NCI-H1436 (cell line): ENCODE measurements at regions not wholly inside any gene's neighbourhood (a gene's known extent, or its start where the extent isn't known, plus 50 kb on each side); places are given as distances from the start of the nearest gene placed in this dataset.
"Not testable (repeated sequence)": the region's sequence is repeated elsewhere in the genome, so short reads cannot be mapped to it uniquely, and the experiment has no call there.

Experiments used
- DNase-seq: peaks from one replicate; lab custom pipeline; 2025; lab: John Stamatoyannopoulos, UW

GRCh38 chr2:234406085-234406484, 90.8 kb downstream of the ARL4C start:
- DNase-seq, result no peak

GRCh38 chr2:234405462-234405861, 91.4 kb downstream of the ARL4C start:
- DNase-seq, result no peak

- no peak for DNase-seq
Measured at GRCh38 chr2:234404957-234405356, 91.9 kb downstream of the ARL4C start.

DNA sequence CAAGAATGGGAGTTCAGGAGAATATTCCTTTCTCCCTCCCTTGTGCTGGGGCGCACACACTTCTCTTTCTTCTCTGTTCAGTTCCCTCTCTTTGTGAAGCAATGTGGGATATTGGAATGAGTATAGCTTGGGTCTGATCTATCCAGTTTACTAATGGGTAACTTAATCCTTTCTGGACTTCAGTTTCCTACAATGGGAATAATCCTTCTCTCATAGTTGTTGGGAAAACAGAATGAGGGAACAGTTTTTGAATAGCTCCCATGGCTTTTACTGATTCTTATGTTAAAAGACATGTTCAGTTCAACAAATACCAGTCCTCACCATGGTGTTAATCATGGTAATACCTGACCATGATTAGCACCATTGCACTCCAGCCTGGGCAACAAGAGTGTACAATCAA, 93.1 kb downstream of the ARL4C start:
- DNase-seq, result no peak

- DNase-seq, result no peak
Measured at GRCh38 chr2:234403074-234403473, 93.8 kb downstream of the ARL4C start.

DNA sequence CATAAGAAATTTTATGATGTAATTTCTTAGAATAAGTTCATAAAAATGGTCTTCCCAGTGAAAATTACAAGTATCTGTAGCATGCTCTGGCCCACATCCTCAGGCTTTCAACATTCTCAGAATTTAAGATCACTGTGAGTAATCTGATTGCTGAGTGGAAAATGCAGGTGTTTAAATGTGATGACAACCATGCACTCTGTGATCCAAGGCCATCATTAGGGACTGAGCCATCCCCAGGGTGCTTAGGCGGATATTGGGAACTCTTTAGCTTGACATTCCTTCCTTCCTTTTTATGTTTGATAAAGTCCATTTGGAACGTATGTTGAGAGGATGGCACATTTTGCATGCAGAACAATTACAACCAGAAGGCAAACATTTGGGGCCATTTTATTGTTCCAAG, 95.5 kb downstream of the ARL4C start:
- no peak for DNase-seq

- DNase-seq, result no peak
Measured at GRCh38 chr2:234399451-234400246, 97.2 kb downstream of the ARL4C start.

DNA sequence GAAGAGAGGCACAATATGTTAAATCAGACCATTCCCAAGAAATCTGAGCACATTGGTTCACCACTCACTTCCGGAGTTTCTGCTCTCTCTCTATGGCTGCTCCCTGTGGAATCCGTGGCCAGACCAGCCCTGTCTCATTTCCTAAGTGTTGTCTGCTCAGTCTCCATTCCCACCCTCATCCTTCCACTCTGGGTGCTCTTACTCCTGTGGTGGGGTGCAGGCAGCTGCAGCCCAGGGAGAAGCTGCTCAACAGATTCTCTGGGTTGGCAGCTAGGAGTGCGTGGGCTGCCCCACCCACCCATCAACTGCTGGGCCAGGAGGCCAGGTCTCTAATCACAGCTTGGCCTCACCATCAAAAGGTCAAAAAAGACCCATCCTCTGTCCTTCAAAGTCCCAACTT, 98.3 kb downstream of the ARL4C start:
- DNase-seq, result no peak

DNA sequence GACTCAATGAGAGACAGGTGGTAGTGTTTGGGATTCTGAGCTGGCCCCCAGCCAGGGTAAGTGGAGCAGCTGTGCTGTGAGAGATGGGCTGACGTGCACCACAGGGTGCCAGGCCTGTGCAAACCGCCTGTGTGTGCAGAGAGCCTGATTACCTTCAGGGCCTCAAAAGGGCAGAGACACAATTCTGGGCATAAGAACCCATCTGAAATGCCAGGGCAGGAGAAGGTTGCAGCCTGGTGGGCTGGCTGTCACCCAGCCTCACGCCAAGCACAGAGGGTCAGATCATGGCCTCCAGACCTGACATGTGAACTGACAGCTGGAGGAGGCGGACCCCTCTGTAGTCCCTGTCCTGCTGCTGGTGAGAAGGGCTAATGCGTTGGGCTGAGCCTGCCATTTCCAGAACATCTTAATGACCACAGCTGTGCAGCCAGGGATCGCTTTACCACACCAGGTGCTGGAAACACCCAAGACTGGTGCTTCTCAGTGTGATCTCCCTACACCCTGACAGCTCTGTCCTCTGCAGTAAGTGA, 100.9 kb downstream of the ARL4C start:
- DNase-seq, result peak; percentile 16

GRCh38 chr2:234394450-234394849, 102.4 kb downstream of the ARL4C start:
- DNase-seq, result no peak

DNA sequence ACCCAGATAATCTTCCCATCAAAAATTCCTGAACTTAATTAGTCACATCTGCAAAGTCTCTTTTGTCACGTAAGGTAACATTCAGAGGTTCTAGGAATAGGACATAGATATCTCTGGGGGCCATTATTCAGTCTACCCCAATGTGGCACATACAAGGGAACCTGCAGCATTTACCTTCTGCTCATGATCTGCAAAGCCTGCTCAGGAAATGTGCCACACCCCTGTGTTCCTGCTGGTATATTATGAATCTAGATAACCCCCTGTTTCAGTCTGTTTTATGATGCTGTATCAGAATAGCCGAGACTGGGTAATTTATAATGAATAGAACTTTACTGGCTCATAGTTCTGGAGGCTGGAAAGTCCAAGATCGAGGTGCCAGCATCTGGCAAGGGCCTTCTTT, 103.5 kb downstream of the ARL4C start:
- no peak for DNase-seq

- DNase-seq, result no peak
Measured at GRCh38 chr2:234392041-234392615, 104.8 kb downstream of the ARL4C start.

DNA sequence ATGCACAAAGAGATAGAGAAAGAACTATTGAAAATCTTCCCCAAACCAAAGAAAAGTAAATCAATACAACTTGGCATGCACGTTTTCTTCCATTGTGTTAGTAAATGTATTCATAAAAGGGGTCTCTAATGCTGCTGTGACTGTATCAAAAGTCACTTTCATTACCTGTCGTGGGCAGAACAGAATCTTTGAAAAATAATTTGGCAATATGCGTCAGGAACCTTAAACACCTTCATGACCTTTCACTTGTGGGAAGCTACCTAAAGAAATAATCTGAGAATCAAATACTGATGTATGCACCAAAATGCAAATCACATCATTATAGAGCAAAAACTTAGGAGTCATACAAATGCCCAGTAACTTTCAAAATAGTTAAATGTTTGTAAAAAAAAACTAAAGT, 105.3 kb downstream of the ARL4C start:
- no peak for DNase-seq

DNA sequence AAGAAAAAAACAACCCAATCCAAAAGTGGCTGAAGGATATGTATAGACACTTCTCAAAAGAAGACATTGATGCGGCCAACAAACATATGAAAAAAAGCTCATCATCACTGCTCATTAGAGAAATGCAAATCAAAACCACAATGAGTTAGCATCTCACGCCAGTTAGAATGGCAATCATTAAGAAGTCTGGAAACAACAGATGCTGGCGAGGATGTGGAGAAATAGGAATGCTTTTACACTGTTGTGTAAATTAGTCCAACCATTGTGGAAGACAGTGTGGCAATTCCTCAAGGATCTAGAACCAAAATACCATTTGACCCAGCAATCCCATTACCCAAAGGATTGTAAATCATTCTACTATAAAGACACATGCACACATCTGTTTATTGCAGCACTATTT, 107.2 kb downstream of the ARL4C start:
- not testable (repeated sequence) for DNase-seq

DNA sequence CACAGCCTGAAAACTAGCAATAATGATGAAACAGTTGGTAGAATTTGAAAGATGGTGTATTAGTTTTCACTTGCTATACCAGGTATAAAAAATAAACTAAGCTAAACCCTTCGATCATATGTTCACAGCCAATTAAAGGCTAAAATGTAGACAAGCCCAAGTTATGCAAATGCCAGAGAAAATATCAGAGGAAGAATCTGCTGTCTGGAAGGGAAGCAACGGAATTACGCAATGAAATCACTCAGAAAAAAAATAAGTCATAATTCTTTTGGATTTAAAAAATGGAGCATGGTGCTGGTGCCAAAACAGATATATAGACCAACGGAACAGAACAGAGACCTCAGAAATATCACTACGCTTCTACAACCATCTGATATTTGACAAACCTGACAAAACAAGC, 108.3 kb downstream of the ARL4C start:
- no peak for DNase-seq

- DNase-seq, result no peak
Measured at GRCh38 chr2:234386971-234387370, 109.9 kb downstream of the ARL4C start.

GRCh38 chr2:234382131-234382530, 114.8 kb downstream of the ARL4C start:
- DNase-seq, result no peak

DNA sequence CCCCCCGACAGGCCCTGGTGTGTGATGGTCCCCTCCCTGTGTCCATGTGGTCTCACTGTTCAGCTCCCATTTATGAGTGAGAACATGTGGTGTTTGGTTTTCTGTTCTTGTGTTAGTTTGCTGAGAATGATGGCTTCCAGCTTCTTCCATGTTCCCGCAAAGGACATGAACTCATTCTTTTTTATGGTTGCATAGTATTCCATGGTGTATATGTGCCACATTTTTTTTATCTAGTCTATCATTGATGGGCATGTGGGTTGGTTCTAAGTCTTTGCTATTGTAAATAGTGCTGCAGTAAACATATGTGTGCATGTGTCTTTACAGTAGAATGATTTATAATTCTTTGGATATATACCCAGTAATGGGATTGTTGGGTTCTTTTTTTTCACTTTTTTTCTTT, 117.9 kb downstream of the ARL4C start:
- DNase-seq, result not testable (repeated sequence)

- DNase-seq, result no peak
Measured at GRCh38 chr2:234378440-234378839, 118.4 kb downstream of the ARL4C start.

DNA sequence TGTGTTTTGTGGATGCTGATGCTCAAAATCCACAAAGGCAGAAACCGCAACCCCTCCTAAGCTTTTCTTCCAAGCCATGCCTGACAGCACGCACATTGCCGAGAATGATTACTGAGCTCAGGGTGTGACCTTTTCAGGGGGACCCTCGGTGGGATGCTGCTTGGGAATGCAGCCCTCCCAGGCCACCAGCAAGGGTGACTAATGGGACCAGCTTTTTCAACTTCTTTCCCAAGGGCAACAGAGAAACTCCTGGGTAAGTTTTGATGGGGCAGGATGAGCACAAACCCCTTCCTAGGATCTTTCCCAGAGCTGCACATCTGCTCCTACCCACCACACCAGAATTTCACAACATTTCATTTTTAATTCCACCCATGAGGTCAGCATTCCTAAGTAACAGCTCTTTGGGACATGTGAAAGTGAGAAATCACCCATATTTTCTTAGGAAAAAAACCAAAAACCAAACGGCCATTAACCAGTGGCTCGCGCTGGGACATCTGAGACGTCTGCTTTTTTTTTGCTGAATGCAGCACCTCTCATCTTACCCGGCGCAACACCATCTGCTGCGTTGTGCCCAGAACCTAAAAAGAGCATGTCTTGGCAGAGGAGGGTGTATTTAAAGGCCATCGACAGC, 119.0 kb downstream of the ARL4C start:
- no peak for DNase-seq

DNA sequence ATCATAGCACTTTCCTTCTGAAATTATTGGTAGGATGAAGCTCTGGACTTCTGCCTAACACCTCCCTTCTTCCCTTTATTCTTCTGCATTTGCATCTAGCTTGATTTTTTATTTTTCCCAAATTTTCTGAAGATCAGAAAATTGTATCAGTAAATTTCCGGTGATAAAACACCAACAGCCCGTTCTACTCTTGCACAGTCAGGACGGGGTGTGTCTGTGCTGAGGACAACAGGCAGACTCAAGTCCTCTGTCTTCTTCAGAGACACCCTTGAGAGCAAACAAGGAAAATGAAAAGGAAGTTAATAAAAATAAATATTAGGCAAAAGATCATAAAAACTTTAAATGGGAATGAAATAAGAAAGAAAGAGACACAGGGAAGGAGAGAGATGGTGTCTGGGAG, 120.7 kb downstream of the ARL4C start:
- no peak for DNase-seq

DNA sequence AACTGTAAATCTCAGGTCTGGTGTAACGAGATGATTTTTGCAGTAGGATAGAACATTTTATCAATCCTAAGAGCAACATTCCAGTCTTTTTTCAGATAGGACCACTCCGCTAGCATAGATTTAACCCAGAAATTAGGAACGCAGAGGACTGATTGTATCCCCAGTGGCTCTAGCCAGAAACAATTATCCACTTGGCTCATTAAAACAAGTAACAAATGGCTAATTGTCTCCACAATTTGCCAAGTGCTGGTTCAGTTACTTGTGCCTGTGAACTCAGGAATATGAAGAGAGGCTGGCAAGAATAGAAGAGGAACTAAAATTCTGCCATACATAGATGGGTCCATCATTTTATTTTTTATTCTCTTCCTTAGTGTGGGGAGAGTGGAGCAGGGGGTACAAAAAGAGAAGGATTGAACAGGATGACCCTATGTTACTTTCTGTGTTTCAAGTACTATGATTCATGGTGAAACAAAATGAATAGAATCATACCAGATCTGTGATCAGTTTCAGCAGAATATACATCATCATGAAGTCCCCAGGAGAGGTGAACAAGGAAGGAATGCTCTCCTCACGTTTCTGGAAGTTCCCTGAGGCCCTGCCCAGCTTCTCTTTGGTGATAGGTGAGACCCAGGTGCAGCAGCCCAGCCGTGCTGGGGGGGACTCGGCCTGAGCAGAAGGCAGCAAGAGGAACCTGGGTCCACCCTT, 121.6 kb downstream of the ARL4C start:
- no peak for DNase-seq

DNA sequence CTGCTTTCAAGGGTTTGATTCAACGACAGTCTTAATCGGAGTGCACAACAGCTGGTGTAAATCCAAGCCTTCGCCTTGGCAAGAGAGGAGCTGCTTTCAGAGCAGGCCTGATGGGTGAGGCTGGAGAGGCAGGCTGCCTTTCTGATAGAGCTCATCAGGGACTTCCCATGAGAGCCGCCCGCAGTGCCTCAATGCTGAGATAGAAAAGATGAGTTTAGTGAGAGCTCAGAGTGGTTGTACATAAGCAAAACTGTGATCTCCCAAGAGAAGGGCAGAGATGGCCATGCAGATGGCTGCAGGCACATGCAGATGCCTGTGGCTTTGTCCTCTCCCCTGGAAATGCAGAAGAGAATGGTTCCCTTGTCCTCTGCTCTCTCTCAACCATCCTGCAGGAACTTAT, 122.1 kb downstream of the ARL4C start:
- DNase-seq, result no peak
